Dedifferentiated amniotic fluid mesenchymal stem cell (primary cell): ENCODE measurements at regions not wholly inside any gene's neighbourhood (a gene's known extent, or its start where the extent isn't known, plus 50 kb on each side); places are given as distances from the start of the nearest gene placed in this dataset.
A peak's percentile ranks its signal among the peaks of the same experiment; 100 is the strongest.
"Not testable (repeated sequence)": the region's sequence is repeated elsewhere in the genome, so short reads cannot be mapped to it uniquely, and the experiment has no call there.

Experiments used
- DNase-seq: peaks from one replicate; pipeline ENCODE4 v3.0.0-alpha.2; 2016; ENCODE audit errors: extremely low spot score

DNA sequence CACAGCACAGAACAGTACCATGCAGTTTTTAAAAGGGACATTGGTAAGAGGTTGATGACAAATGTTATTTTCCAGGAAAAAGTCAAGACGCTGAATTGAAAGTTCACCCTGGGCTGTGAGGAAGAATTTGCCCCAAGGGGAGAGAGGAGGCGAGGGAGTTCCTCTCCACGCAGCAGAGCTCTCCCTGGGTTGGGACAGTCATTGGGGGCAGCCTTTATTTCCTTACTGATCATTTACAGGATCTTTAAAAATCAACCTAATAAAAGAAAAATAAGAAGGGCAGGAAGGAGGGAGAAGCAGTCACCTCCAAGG lies 49.9 kb upstream of the WNT7B start:
- no peak for DNase-seq

DNA sequence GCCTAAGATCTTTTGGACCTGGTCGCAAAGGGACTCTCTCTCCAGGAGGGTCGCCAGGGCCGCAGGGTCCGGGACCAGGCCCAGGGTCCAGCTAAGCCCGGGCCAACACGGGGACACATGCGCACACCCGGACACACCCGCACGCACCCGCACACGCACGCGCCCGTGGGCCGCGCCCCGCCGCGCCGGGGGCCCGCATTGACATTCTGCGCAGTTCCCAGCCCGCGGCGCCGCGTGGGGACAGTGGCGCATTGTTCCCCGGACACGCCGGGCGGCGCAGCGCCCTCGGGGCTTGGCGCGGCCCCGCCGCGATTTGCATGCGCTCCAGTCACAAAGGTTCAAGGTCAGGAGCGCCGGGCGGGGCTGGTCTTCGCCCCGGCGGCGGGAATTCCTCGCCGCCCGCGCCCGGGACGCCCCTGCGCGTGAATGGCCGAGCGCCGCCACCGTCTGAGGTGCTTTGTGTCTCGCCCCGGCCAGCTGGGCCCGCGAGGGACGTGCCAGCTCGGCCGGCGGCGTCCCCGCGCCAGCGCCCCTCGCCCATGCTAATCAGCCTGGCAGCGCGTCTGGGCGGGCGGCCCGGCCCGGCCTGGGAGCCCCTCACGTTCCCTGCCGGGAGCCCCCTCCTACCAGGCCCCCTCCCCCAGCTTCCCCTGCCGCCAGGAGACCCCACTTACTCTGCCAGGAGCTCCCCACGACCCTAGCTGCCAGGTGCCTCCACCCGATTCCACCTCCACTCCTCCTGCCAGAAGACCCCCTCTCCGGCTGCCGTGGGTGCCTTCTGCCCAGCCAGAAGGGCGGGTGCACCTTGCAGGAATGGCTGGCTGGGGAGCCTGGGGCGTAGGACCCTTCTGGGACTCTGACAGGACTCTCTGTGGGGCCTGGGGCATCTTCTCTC lies 50.5 kb upstream of the WNT7B start:
- DNase-seq = no peak

DNA sequence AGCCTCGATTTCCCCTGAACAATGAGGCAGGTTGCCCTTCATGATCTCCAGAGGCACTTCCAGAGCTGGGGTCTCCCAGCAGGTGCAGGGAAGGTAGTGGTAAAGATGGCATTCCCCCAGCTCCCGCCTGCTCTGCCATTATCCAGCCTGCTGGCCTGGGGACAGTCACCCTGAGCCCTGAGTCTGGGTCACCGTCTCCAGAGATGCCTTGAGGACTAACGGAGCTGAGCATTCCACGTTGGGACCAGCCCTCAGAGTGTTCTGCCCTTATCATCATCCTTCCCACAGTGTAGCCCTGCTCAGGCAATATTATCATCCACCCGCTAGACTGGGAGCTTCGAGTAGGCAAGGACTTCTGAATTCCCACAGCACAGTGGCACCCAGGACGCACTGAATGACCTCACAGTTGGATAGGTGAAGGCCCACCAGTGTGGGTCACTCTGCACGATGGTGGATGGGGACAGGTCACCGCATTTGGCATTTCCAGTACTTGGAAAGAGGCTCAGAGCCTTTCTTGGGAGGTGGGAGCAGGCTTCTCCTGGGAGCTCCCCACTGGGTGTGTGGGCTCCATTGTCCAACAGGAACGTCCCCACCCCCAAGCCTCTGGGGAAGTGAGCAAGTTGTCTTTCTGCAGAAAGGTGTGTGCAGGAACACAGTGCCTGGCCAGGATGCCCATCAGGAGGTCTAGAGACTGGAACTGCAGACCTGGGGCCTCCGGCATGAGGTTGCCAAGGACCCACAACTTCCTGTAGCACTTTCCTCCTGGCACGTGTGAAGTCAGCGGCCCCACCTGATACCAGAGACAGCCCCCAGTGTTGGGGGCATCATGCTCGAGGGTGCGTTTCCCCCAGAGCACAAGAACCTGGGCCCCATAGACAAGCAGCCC lies 51.4 kb upstream of the WNT7B start:
- DNase-seq = no peak

DNA sequence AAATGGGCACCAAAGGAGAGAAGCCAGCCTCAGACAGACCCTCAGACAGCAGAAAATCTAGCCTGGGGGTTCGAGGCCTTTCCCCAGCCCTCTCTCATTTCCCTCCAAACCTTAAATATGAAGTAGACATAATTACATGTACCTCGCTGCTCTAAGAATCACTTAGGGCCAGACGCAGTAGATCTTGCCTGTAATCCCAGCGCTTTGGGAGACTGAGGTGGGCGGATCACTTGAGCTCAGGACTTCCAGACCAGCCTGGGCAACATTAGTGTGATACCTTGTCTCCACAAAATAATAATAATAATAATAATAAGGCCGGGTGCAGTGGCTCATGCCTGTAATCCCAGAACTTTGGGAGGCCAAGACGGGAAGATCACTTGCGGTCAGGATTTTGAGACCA lies 52.1 kb upstream of the WNT7B start:
- DNase-seq = no peak

DNA sequence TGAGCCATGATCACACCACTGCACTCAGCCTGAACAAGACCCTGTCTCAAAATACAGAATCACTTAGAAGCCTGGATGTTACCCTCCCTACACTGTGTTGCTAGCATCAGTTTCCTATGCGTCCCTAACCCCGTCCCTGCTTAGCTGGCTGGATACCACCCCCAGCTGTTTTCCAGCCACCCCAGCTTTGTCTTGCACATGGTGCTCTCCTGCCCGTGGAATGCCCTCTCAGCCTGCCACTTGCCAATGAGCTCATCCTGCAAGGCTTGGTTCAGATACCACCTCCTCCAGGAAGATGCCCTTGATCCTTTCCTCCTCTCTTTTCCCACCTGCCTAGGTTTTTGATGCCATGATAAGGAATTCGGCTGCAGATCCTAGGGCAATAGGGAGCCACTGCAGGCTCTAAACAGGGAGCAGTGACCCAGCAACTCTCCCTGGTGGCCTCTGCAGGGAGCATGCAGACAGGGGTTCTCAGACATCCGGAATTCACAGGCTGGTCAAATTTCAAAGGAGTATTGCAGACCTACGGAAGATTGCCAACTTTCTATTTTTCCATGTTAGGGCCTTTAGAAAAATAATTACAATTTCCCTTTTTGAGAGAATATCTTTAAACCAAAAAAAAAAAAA lies 52.7 kb upstream of the WNT7B start:
- DNase-seq = no peak

DNA sequence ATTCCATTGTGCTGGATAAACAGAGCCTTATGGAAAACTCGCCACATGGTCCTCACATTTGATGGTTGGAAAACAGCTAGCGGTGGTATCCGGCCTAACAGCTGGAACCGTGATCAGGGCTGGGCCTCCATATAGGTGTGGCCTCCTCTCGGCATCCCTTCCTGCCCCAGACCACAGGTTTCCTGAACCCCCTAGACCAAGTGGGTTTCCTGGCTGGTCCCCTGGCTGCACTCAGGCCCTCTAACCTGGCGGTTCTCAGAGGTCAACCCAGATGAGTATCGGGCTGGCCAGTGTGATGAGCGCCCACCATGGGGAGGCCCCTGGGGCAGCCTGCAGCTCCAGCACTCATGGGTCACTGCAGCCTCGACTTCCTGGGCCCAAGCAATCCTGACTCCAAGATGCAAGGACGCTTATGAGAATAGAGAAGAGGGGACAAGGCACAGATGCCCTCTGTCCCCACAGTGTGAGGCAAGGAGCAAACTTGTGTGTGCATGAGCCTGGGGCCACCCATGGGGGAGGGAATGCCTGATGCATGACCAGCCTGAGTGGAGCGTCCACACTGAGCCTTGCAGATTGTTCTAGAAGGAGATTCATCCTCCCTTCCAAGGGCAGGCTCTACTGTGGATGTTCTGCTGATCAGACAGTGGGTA lies 53.4 kb upstream of the WNT7B start:
- no peak for DNase-seq

DNA sequence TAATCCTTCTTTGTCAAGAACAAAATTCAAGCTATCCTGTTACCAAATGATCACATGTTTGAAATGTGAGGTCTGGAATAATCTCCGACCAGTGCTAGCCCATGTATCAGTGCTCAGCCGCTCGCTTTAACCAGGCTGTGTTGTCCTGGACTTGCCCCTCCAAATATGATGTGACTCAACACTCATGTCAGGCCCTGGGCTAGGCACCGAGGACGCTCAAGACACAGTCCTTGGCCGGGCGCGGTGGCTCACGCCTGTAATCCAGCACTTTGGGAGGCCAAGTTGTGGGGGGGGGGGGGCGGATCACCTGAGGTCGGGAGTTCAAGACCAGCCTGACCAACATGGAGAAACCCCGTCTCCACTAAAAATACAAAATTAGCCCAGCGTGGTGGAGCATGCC lies 54.1 kb upstream of the WNT7B start:
- no peak for DNase-seq

DNA sequence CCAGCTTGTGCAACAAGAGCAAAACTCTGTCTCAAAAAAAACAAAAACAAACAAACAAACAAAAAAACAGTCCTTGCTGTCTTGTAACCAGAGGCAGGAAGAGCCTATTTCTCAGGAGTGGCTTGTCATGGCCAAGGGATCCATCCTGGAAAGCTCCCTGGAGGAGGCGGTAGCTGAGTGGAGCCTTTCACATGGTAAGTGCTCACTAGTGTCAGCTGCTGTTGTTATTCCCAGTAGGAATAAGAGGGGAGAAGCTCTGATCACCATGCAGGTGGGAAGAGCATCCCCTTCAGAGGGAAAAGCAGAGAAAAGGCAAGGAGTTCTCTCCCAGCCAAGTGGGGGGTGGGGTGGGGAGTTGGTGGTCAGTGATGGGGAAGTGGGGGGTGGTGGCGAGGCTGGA lies 54.6 kb upstream of the WNT7B start:
- no peak for DNase-seq

DNA sequence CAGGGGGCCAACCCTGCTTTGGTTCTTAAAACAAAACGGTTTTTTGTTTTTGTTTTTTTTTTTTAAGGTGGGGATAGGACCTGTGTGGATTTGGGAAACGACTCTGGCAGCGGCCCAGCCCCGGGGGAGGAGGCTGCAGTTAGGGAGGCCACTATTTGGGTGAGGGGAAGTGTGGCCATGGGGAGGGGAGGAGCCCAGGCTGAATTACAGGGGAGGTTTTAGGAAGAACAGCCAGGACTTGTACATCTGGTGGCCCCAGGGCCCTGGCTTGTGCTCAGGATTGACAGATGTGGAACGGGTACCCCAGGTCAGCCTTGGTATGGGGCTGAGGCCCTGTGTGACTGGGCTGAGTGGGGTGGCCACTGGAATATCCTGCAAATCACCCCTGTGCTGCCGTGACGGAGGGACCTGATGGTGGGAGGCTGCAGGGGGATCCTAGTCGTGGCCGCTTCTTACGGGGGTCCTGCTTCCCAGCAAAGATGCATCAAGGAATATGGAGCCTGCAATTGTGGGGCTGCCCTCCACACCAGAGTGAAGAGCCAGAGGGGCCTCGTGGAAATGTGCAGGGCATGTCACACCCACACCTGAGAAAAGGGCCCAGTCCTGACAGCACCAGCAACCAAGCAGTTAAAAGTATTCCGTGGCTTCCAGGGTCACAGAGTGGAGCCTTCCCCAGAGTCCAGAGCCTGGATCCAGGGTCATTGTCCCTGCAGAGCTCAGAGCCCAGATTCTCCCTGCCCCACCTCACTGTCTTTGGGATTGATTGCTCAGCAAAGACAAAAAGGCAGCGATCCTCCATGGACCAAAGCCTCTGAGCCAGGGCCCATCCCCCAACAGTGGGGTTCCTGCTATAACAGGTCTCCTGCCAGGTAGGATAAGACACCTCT lies 55.2 kb upstream of the WNT7B start:
- no peak for DNase-seq

DNA sequence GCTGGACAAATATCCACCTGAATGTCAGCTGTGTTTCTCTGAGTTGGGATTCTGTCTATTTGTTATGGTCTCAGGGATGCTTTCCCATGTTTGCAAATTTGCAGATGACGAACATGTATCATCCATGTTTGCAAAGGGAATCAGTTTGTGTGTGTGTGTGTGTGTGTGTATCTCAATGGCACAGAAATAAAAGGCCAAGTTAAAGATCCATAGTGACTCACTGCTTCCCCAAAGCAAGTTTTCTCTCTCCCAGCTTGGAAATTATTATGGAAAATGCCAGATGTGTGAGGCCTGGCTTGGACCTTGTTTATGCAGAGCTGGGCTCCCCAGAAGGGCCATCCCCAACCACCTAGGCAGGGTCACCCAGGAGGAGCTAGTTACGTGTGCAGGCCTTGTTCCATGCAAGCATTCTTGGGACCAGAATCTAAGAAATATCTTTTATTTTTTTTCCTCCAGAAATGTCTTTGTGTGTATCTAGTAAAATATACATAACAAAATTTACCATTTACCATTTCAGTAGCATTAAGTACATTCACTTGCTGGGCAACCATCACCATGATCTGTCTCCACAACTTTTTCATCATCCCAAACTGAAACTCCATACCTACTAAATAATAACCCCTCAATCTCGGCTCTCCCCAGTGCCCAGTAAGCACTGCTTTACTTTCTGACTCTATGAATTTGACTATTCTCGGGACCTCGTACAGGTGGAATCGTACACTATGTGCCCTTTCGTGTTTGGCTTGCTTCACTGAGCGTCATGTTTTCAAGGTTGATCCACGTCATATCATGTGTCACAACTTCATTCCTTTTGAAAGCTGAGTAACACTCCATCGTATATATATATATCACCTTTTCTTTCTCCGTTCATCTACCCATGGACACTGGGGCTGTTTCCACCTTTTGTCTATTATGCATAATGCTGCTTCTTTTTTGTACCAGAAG lies 56.6 kb upstream of the WNT7B start:
- DNase-seq = no peak

DNA sequence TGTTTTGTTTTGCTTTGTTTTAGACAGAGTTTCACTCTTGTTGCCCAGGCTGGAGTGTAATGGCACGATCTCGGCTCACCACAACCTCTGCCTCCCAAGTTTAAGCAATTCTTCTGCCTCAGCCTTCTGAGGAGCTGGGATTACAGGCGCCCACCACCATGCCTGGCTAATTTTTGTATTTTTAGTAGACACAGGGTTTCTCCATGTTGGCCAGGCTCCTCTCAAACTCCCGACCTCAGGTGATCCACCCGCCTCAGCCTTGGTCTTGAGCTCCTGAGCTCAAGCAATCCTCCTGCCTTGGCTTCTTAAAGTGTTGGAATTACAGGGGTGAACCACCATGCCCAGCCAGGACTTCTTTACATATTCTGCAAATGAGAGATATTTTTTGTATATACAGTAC lies 57.5 kb upstream of the WNT7B start:
- DNase-seq = not testable (repeated sequence)

DNA sequence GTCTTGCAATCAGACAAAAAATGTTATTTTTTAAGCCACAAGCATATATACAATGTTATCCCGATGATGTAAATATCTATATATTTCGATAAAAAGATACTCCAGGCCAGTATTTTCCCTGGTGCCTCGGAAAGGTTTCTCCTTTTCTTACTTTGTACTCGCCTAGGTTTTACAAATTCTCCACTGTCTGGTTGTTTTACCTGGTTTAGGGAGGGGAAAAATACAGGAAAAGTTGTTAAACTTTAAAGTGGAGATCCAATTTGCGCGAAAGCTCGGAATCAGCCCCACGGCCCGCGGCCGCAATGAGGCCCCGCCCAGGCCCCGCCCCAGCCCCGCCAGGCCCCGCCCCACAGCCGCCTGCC lies 58.4 kb upstream of the WNT7B start:
- no peak for DNase-seq

DNA sequence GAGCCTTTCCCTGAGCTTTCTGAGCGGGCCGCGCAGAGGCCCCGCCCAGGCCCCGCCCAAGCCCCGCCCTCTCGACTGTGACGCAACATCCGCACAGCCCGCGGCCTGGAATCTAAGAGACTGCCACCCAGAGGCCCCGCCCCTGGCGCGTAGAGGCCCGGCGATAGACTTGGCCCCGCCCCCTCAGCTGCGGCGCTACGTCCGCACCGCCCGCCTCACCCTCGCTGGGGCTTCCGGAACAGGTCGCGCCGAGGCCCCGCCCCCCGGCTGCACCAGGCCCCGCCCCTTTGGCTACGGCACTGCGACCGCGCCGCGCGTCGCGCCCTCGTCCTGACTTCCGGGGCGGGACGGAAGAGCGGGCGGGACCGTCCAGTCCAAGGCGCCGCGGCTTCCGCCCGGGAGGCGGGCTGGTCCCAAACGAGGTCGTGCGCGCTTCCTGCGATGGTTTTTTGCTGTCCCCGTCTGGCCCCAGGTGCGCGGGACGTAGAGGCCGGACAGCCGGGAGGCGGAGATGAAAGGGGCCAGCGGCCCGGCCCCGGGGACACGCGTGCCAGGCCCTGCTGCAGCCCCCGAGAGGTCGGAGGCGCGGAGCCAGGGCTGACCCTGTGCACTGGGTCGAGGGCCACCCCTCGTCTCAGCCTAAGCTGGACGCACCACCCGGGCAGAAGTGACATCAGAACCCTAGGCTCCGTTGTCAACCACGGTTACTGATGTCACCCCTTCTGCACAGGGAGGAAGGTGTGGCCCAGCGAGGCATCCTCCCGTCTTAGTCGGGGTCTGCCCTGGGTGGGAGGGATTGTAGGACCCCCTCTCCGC lies 59.0 kb upstream of the WNT7B start:
- DNase-seq = peak; percentile 99

DNA sequence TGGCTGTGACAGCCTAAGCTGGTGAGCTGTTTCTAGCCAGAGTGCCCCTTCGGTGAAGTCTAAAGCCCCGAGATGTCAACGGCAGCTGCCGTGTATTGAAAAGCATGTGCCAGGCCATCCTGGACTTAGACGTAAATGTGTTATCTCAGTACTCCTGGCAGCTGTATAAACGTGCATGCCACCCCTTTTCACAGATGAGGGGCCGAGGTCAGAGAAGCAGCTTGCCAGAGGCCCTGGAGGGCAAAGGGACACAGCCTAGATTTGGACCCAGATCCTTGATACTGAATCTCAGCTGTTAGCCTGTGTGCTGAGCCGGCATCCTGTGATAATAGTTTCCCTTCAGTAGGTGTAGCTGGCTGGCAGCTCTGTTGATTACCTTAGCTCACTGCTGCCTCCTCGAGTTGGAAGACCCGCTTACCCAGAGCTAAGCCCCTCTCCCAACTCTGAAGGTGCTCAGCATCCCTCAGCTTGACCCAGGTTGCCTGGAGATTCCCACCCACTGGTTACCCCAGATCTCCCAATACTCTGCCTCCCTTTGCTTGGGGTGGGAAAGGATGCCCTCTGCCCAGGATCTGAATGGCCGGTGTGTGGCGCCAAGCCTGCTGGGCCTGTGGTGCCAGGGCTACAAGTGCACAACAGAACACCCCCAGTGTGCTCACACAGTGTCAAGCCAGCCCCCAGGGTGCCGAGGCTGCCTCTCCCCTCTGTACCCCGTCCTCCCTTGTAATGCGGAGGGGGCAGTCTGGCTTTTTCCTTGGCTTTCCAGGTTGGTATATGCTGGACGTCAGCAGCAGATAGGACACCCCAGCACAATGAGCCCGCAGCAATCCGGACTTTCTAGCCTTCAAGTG lies 59.8 kb upstream of the WNT7B start:
- DNase-seq = no peak

DNA sequence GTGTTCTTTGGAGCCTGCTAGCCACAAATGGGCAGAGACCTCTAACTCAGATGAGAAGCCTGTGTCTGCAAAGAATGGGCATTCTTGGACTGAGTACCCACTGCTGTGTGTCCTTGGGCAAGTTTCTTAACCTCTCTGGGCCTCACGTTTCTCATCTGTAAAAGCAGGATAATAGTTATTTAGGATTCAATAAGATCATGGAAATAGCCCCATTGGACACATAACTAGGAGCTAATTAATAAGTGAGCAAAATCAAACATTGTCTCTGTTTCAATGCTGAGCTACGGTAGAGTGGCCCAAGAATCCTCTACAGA lies 61.2 kb upstream of the WNT7B start:
- DNase-seq = no peak

DNA sequence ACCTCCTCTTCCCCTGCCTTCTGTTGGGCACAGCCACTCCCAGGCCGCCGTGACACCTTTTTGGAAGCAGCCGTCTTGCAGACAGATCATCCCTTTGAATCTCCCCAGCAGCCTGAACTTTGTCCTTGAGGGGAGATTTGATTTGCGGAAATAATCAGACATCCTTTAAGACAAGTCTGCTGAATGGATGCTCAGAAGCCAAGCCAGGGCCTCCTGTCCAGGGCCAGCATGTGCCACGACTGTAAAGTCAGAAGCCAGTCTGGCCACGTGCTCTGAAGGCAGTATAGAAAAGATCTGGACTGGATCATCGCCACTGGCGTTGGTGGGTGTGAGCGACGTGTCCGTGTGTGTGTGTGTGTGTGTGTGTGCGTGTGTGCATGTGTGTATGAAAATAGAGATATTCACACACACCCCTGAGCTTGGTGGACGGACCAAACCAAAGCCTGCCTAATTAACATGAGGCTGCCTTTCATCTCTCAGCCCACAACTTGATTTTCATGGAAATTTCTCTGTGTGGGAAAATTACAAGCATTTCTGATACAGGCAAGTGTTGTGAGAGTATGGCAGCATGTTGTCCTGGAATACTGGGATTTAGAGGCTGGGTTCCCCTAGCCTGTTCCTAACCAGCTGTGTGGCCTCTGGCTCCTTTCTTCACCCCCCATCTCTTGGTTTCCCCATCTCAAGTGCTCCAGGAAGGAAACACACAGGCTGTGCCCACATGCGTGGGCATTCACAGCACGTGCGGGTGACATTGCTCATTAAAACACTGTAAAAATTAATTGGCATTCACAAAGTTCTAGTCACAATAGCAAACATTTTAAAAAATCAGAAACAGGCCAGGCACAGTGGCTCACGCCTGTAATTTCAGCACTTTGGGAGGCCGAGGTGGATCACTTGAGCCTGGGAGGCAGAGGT lies 61.8 kb upstream of the WNT7B start:
- DNase-seq = no peak

DNA sequence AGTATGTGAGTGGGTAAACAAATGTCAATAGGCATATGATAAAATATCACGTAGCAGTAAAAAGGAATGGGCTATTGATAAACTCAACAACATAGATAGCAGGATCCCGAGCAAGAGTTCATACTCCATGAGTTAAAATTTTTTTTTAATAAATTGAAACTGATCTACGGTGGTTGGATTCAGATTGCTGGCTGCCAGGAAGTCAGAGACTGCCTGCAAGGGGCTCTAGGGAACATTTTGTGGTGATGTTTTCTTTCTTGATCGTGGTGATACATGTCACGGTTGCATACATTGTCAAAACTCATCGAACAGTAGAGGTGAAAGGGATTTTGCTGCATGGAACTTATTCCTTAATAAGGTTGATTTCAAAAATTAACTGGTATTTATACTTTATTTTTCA lies 62.6 kb upstream of the WNT7B start:
- no peak for DNase-seq
